ENCODE measurements at regions not wholly inside any gene's neighbourhood (a gene's known extent, or its start where the extent isn't known, plus 50 kb on each side); places are given as distances from the start of the nearest gene placed in this dataset.

- no peak overlapping the region for H3K27ac ChIP-seq
- DNase-seq (ENCODE audit: low spot score in 2 of 2): no peak
- no peak overlapping the region for H3K4me3 ChIP-seq
- no peak for TF ChIP-seq CTCF (IDR thresholded peaks at IDR 0.05)
- intact Hi-C loops (cut with DNase I): no loop called here
- no peaks in the 10 kb centered on the region for H3K36me3 ChIP-seq
- no peaks in the 10 kb centered on the region for H3K27me3 ChIP-seq
- no peaks in the 10 kb centered on the region for H3K9me3 ChIP-seq
- no peaks in the 10 kb centered on the region for H3K4me1 ChIP-seq
Measured at GRCh38 chr7:67855322-67855721, 858.7 kb downstream of the TYW1 start.

- intact Hi-C loops (cut with DNase I): no loop called here
- H3K27me3 ChIP-seq: no peaks in the 10 kb centered on the region
- DNase-seq (ENCODE audit: low spot score in 2 of 2): no peak
- H3K9me3 ChIP-seq: no peaks in the 10 kb centered on the region
- TF ChIP-seq CTCF (IDR thresholded peaks at IDR 0.05): no peak
- no peak overlapping the region for H3K27ac ChIP-seq
- no peak overlapping the region for H3K4me3 ChIP-seq
- H3K4me1 ChIP-seq: no peaks in the 10 kb centered on the region
- H3K36me3 ChIP-seq: no peaks in the 10 kb centered on the region
Measured at GRCh38 chr7:67856046-67856445, 859.4 kb downstream of the TYW1 start.

- Histone ChIP-seq H3K36me3 (no peaks in the 10 kb centered on the region), H3K9me3 (no peaks in the 10 kb centered on the region), H3K27me3 (no peaks in the 10 kb centered on the region), H3K27ac (no peak overlapping the region), H3K4me3 (no peak overlapping the region), H3K4me1 (no peaks in the 10 kb centered on the region)
- intact Hi-C loops (cut with DNase I): no loop called here
- DNase-seq (ENCODE audit: low spot score in 2 of 2): no peak
- no peak for TF ChIP-seq CTCF (IDR thresholded peaks at IDR 0.05)
Measured at GRCh38 chr7:67857698-67858097, 861.1 kb downstream of the TYW1 start.

GRCh38 chr7:67858931-67859330 is 862.3 kb downstream of the TYW1 start:
- no peaks in the 10 kb centered on the region for H3K9me3 ChIP-seq
- no peaks in the 10 kb centered on the region for H3K27me3 ChIP-seq
- intact Hi-C loops (cut with DNase I): no loop called here
- H3K4me1 ChIP-seq: no peaks in the 10 kb centered on the region
- H3K36me3 ChIP-seq: no peaks in the 10 kb centered on the region
- no peak for TF ChIP-seq CTCF (IDR thresholded peaks at IDR 0.05)
- H3K27ac ChIP-seq: no peak overlapping the region
- no peak for DNase-seq (ENCODE audit: low spot score in 2 of 2)
- H3K4me3 ChIP-seq: no peak overlapping the region

GRCh38 chr7:67863911-67864310 is 867.3 kb downstream of the TYW1 start:
- DNase-seq (ENCODE audit: low spot score in 2 of 2): no peak
- H3K4me3 ChIP-seq: no peak overlapping the region
- intact Hi-C loops (cut with DNase I): no loop called here

More at GRCh38 chr7:67863911-67864310, 867.3 kb downstream of the TYW1 start:
- Histone ChIP-seq H3K27ac (no peak overlapping the region), H3K27me3 (no peaks in the 10 kb centered on the region), H3K36me3 (no peaks in the 10 kb centered on the region), H3K4me1 (no peaks in the 10 kb centered on the region), H3K9me3 (no peaks in the 10 kb centered on the region)
- no peak for TF ChIP-seq CTCF (IDR thresholded peaks at IDR 0.05)
